SK-N-MC (cell line): ENCODE measurements at regions not wholly inside any gene's neighbourhood (a gene's known extent, or its start where the extent isn't known, plus 50 kb on each side); places are given as distances from the start of the nearest gene placed in this dataset.

ENCODE experiments used
- EZH2 ChIP-seq: fragments of 200-600 bp; sonication (generic); IDR thresholded peaks from one replicate; pipeline ENCODE4 v1.6.1; 2017; ENCODE audit warnings: antibody characterized with exemption
- POLR2AphosphoS5 ChIP-seq: IDR thresholded peaks from 2 replicates; pipeline ENCODE4 v1.6.1; 2012; ENCODE audit warnings: mild to moderate bottlenecking, low read depth, low read length, borderline replicate concordance

DNA sequence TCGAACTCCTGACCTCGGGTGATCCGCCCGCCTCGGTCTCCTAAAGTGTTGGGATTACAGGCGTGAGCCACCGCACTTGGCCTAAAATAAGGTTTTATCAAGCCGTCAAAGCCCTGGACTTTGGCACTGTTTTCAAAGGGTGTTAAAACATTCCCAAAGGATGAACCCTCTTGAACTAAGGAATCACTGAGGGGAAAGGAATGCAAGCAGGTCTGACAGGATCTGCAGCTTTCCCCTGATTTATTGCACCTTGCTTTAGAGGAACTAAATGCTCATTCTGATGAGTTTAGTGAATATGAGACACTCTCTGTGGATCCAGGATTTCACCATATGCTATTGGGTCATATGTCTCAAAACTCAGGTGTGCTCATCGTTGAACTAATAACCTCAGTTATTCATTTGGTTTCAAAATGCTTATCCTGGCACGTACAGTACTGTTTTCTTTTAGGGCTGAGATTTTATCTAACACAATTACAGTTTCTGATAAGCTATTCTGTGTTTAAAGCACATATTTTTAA, 63.0 kb upstream of the TSC22D2 start:
- no peak for TF ChIP-seq POLR2AphosphoS5
- TF ChIP-seq EZH2, result no peak
